ENCODE measurements at regions not wholly inside any gene's neighbourhood (a gene's known extent, or its start where the extent isn't known, plus 50 kb on each side); places are given as distances from the start of the nearest gene placed in this dataset.

GRCh38 chr4:138772366-138772765 lies 243.2 kb upstream of the NOCT start:
- DNase-seq (ENCODE audit: low spot score in 2 of 2) = no peak
- no peak overlapping the region for H3K4me3 ChIP-seq (ENCODE audit: low read depth, poor library complexity, severe bottlenecking)
- intact Hi-C loops (cut with DNase I; ENCODE audit: low total_unique reads) = no loop called here
- TF ChIP-seq CTCF (IDR thresholded peaks at IDR 0.05) (no peak), POLR2A (IDR thresholded peaks at IDR 0.05) (no peak)

- TF ChIP-seq CTCF (IDR thresholded peaks at IDR 0.05) (no peak), POLR2A (IDR thresholded peaks at IDR 0.05) (no peak)
- intact Hi-C loops (cut with DNase I; ENCODE audit: low total_unique reads) = no loop called here
- WGBS, 2 donors = 91 to 93% methylated on average over 4 of the region's 4 CpGs
- no peak for DNase-seq (ENCODE audit: low spot score in 2 of 2)
- H3K4me3 ChIP-seq (ENCODE audit: low read depth, poor library complexity, severe bottlenecking) = no peak overlapping the region
Observed at GRCh38 chr4:138770818-138771217, 244.8 kb upstream of the NOCT start.

GRCh38 chr4:138766332-138766731 lies 249.2 kb upstream of the NOCT start:
- no peak overlapping the region for H3K4me3 ChIP-seq (ENCODE audit: low read depth, poor library complexity, severe bottlenecking)
- intact Hi-C loops (cut with DNase I; ENCODE audit: low total_unique reads) = no loop called here
- TF ChIP-seq POLR2A (IDR thresholded peaks at IDR 0.05) (no peak), CTCF (IDR thresholded peaks at IDR 0.05) (no peak)
- 83 to 92% methylated on average over 8 of the region's 8 CpGs for WGBS, 2 donors
- DNase-seq (ENCODE audit: low spot score in 2 of 2) = no peak

- 90 to 93% methylated on average over 3 of the region's 3 CpGs for WGBS, 2 donors
- no peak for DNase-seq (ENCODE audit: low spot score in 2 of 2)
- intact Hi-C loops (cut with DNase I; ENCODE audit: low total_unique reads) = no loop called here
- TF ChIP-seq POLR2A (IDR thresholded peaks at IDR 0.05) = no peak
- no peak overlapping the region for H3K4me3 ChIP-seq (ENCODE audit: low read depth, poor library complexity, severe bottlenecking)
Observed at GRCh38 chr4:138765442-138765841, 250.1 kb upstream of the NOCT start.

GRCh38 chr4:138761638-138762220 lies 253.9 kb upstream of the NOCT start:
- H3K4me3 ChIP-seq (ENCODE audit: low read depth, poor library complexity, severe bottlenecking) = no peak overlapping the region
- intact Hi-C loops (cut with DNase I; ENCODE audit: low total_unique reads) = no loop called here
- 76 to 81% methylated on average over 1 of the region's 1 CpG for WGBS, 2 donors
- TF ChIP-seq POLR2A (IDR thresholded peaks at IDR 0.05) (no peak), CTCF (IDR thresholded peaks at IDR 0.05) (no peak)
- no peak for DNase-seq (ENCODE audit: low spot score in 2 of 2)

- intact Hi-C loops (cut with DNase I; ENCODE audit: low total_unique reads) = no loop called here
- no peak for TF ChIP-seq POLR2A (IDR thresholded peaks at IDR 0.05)
- TF ChIP-seq CTCF (IDR thresholded peaks at IDR 0.05) = no peak
- WGBS, 2 donors = 79 to 85% methylated on average over 2 of the region's 2 CpGs
- DNase-seq (ENCODE audit: low spot score in 2 of 2) = no peak
- no peak overlapping the region for H3K4me3 ChIP-seq (ENCODE audit: low read depth, poor library complexity, severe bottlenecking)
Observed at GRCh38 chr4:138759554-138759902, 256.1 kb upstream of the NOCT start.

All from lower leg skin (tissue), 4 donors.